ENCODE measurements at regions not wholly inside any gene's neighbourhood (a gene's known extent, or its start where the extent isn't known, plus 50 kb on each side); places are given as distances from the start of the nearest gene placed in this dataset.

- Histone ChIP-seq H3K36me3 (ENCODE audit: control insufficient read depth in 4 of 4, insufficient read depth in 4 of 4, low read length in 4 of 4) (no peaks in the 10 kb centered on the region), H3K9me3 (ENCODE audit: control insufficient read depth in 4 of 4, insufficient read depth in 3 of 4, low read length in 3 of 4) (peaks cover 0 to 3% (median 0%) of the 10 kb centered on the region in 4 donors), H3K9ac (ENCODE audit: insufficient read depth in 1 of 2, low read length in 2 of 2) (no peak overlapping the region), H3K27ac (ENCODE audit: low read depth in 1 of 2, low read length in 1 of 2) (no peak overlapping the region), H3K27me3 (ENCODE audit: control insufficient read depth in 3 of 3, insufficient read depth in 3 of 3, low read length in 2 of 3) (no peaks in the 10 kb centered on the region), H3K4me3 (no peak overlapping the region), H3K4me1 (ENCODE audit: control insufficient read depth in 5 of 5, insufficient read depth in 5 of 5, low read length in 5 of 5) (no peaks in the 10 kb centered on the region)
- DNase-seq, result no peak
- no peak for TF ChIP-seq CTCF (IDR thresholded peaks at IDR 0.05; ENCODE audit: control extremely low read depth, extremely low read depth)
- 76 to 84% methylated on average over 2 of the region's 2 CpGs for WGBS, 2 donors
- no peak for ATAC-seq (ENCODE audit: insufficient read depth, low FRiP score)
Measured at GRCh38 chr2:140144611-140145010, 1364.4 kb upstream of the NXPH2 start.

- ATAC-seq (ENCODE audit: insufficient read depth, low FRiP score) (no peak), DNase-seq (no peak)
- Histone ChIP-seq H3K9me3 (ENCODE audit: control insufficient read depth in 4 of 4, insufficient read depth in 3 of 4, low read length in 3 of 4) (peaks cover 0 to 3% (median 0%) of the 10 kb centered on the region in 4 donors), H3K27ac (ENCODE audit: low read depth in 1 of 2, low read length in 1 of 2) (no peak overlapping the region), H3K36me3 (ENCODE audit: control insufficient read depth in 4 of 4, insufficient read depth in 4 of 4, low read length in 4 of 4) (no peaks in the 10 kb centered on the region), H3K4me1 (ENCODE audit: control insufficient read depth in 5 of 5, insufficient read depth in 5 of 5, low read length in 5 of 5) (no peaks in the 10 kb centered on the region), H3K9ac (ENCODE audit: insufficient read depth in 1 of 2, low read length in 2 of 2) (no peak overlapping the region), H3K4me3 (no peak overlapping the region), H3K27me3 (ENCODE audit: control insufficient read depth in 3 of 3, insufficient read depth in 3 of 3, low read length in 2 of 3) (no peaks in the 10 kb centered on the region)
- WGBS, 2 donors, result 88% methylated on average over 6 of the region's 6 CpGs
- TF ChIP-seq CTCF (IDR thresholded peaks at IDR 0.05; ENCODE audit: control extremely low read depth, extremely low read depth), result no peak
Measured at GRCh38 chr2:140138736-140139135, 1358.5 kb upstream of the NXPH2 start.

GRCh38 chr2:140136861-140137260 lies 1356.7 kb upstream of the NXPH2 start:
- H3K9me3 ChIP-seq (ENCODE audit: control insufficient read depth in 4 of 4, insufficient read depth in 3 of 4, low read length in 3 of 4), result peaks cover 0 to 3% (median 0%) of the 10 kb centered on the region in 4 donors
- no peaks in the 10 kb centered on the region for H3K27me3 ChIP-seq (ENCODE audit: control insufficient read depth in 3 of 3, insufficient read depth in 3 of 3, low read length in 2 of 3)
- no peak overlapping the region for H3K9ac ChIP-seq (ENCODE audit: insufficient read depth in 1 of 2, low read length in 2 of 2)
- no peak overlapping the region for H3K4me3 ChIP-seq
- ATAC-seq (ENCODE audit: insufficient read depth, low FRiP score), result no peak
- no peaks in the 10 kb centered on the region for H3K4me1 ChIP-seq (ENCODE audit: control insufficient read depth in 5 of 5, insufficient read depth in 5 of 5, low read length in 5 of 5)
- no peak overlapping the region for H3K27ac ChIP-seq (ENCODE audit: low read depth in 1 of 2, low read length in 1 of 2)
- TF ChIP-seq CTCF (IDR thresholded peaks at IDR 0.05; ENCODE audit: control extremely low read depth, extremely low read depth), result no peak
- no peak for DNase-seq
- 88 to 90% methylated on average over 1 of the region's 1 CpG for WGBS, 2 donors
- no peaks in the 10 kb centered on the region for H3K36me3 ChIP-seq (ENCODE audit: control insufficient read depth in 4 of 4, insufficient read depth in 4 of 4, low read length in 4 of 4)

- Histone ChIP-seq H3K27me3 (ENCODE audit: control insufficient read depth in 3 of 3, insufficient read depth in 3 of 3, low read length in 2 of 3) (no peaks in the 10 kb centered on the region), H3K27ac (ENCODE audit: low read depth in 1 of 2, low read length in 1 of 2) (no peak overlapping the region), H3K9ac (ENCODE audit: insufficient read depth in 1 of 2, low read length in 2 of 2) (no peak overlapping the region), H3K4me1 (ENCODE audit: control insufficient read depth in 5 of 5, insufficient read depth in 5 of 5, low read length in 5 of 5) (no peaks in the 10 kb centered on the region), H3K4me3 (no peak overlapping the region), H3K36me3 (ENCODE audit: control insufficient read depth in 4 of 4, insufficient read depth in 4 of 4, low read length in 4 of 4) (no peaks in the 10 kb centered on the region), H3K9me3 (ENCODE audit: control insufficient read depth in 4 of 4, insufficient read depth in 3 of 4, low read length in 3 of 4) (peaks cover 0 to 1% (median 0%) of the 10 kb centered on the region in 4 donors)
- ATAC-seq (ENCODE audit: insufficient read depth, low FRiP score) (no peak), DNase-seq (no peak)
- no peak for TF ChIP-seq CTCF (IDR thresholded peaks at IDR 0.05; ENCODE audit: control extremely low read depth, extremely low read depth)
Measured at GRCh38 chr2:140136366-140136765, 1356.2 kb upstream of the NXPH2 start.

All from lung (tissue), 11 donors.